GM12865 (cell line): ENCODE measurements at regions not wholly inside any gene's neighbourhood (a gene's known extent, or its start where the extent isn't known, plus 50 kb on each side); places are given as distances from the start of the nearest gene placed in this dataset.
"Not testable (repeated sequence)": the region's sequence is repeated elsewhere in the genome, so short reads cannot be mapped to it uniquely, and the experiment has no call there.

ENCODE experiments used
- DNase-seq: peaks from one replicate; pipeline ENCODE4 v3.0.0; 2010; ENCODE audit warnings: low read depth
- H3K4me3 ChIP-seq: 2 replicates; pipeline ENCODE4 v1.5.1; 2011; ENCODE audit warnings: mild to moderate bottlenecking, low read depth, low read length, control low read depth
- TF ChIP-seq, protein P1 (sequence below): IDR thresholded peaks from 2 replicates; pipeline ENCODE4 v1.5.1; 2011; ENCODE audit warnings: low read length, control low read depth, low read depth, inconsistent platforms; ENCODE audit not compliant: insufficient read depth; ENCODE audit errors: missing control alignments

DNA sequence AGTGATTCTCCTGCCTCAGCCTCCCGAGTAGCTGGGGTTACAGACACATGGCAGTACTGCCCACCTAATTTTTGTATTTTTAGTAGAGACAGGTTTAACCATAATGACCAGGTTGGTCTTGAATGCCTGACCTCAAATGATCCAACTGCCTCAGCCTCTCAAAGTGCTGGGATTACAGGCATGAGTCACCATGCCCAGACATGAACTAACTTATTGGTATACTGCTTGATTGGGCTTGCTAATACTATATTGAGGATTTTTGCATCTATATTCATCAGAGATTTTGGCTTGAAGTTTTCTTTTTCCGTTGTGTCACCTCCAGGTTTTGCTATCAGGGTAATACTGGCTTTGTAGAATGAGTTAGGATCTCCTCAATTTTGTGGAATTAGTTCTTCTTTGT is 706.1 kb upstream of the HS6ST1 start:
- TF ChIP-seq, protein P1, sequence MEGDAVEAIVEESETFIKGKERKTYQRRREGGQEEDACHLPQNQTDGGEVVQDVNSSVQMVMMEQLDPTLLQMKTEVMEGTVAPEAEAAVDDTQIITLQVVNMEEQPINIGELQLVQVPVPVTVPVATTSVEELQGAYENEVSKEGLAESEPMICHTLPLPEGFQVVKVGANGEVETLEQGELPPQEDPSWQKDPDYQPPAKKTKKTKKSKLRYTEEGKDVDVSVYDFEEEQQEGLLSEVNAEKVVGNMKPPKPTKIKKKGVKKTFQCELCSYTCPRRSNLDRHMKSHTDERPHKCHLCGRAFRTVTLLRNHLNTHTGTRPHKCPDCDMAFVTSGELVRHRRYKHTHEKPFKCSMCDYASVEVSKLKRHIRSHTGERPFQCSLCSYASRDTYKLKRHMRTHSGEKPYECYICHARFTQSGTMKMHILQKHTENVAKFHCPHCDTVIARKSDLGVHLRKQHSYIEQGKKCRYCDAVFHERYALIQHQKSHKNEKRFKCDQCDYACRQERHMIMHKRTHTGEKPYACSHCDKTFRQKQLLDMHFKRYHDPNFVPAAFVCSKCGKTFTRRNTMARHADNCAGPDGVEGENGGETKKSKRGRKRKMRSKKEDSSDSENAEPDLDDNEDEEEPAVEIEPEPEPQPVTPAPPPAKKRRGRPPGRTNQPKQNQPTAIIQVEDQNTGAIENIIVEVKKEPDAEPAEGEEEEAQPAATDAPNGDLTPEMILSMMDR = no peak
- DNase-seq = no peak
- H3K4me3 ChIP-seq = no peak overlapping the region

DNA sequence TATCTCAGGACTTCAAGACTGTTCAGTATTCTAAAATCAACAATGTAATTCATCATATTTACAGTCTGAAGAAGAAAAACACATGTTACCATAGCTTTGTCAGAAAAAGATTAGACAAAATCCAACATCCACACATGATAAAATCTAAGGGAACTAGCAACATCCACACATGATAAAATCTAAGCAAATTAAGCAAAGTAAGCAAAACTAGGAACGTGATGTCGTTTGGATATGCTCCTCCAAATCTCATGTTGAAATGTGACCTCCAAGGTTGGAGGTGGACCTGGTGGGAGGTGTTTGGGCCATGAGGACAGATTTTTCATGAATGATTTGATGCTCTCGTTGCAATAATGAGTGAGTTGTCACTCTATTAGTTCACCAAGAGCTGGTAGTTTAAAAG is 717.3 kb upstream of the HS6ST1 start:
- TF ChIP-seq, protein P1 = no peak
- DNase-seq = no peak
- no peak overlapping the region for H3K4me3 ChIP-seq

- DNase-seq, H3K4me3 ChIP-seq: not testable (repeated sequence)
Observed at GRCh38 chr2:129043677-129044076, 725.0 kb upstream of the HS6ST1 start.

DNA sequence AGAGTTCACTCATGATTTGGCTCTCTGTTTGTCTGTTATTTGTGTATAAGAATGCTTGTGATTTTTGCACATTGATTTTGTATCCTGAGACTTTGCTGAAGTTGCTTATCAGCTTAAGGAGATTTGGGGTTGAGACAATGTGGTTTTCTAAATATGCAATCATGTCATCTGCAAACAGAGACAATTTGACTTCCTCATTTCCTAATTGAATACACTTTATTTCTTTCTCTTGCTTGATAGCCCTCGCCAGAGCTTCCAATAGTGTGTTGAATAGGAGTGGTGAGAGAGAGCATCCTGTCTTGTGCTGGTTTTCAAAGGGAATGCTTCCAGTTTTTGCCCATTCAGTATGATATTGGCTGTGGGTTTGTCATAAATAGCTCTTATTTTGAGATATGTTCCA is 727.8 kb upstream of the HS6ST1 start:
- DNase-seq, H3K4me3 ChIP-seq: not testable (repeated sequence)

DNA sequence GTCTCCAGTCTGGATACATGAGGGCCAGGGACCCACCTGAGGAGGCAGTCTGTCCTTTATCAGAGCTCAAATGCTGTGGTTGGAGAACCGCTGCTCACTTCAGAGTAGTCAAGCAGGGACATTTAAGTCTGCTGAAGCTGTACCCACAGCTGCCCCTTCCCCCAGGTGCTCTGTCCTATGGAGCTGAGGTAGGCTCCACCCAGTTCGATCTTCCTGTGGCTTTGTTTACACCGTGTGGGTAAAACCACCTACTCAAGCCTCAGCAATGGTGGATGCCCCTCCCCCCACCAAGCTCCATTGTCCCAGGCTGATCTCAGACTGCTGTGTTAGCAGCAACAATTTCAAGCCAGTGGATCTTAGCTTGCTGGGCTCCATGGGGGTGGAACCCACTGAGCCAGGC is 731.4 kb upstream of the HS6ST1 start:
- TF ChIP-seq, protein P1 = no peak
- no peak for DNase-seq
- no peak overlapping the region for H3K4me3 ChIP-seq

GRCh38 chr2:129055242-129055641 is 736.6 kb upstream of the HS6ST1 start:
- H3K4me3 ChIP-seq = no peak overlapping the region
- DNase-seq = no peak
- TF ChIP-seq, protein P1 = no peak

DNA sequence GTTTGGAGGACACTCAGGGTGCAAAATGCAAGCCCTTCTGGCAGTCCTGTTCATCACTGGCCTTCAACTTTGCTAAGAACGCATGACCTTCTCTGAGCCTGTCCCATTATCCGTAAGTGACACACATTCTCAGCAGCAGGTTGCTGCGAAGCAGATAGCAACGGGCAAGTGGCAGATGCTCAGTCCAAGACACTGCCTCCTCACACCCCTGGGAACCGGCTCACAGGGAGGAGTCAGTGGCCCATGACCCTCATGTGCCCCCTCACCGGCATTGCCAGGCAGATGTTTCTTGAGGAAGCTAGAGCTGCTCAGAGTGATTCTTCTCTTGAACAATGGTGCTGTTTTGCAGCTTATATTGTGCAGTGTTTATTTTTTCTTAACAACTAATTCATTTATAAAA is 737.2 kb upstream of the HS6ST1 start:
- no peak for DNase-seq
- TF ChIP-seq, protein P1 = no peak
- H3K4me3 ChIP-seq = no peak overlapping the region

GRCh38 chr2:129056309-129056958 is 737.8 kb upstream of the HS6ST1 start:
- TF ChIP-seq, protein P1 = no peak
- no peak for DNase-seq
- H3K4me3 ChIP-seq = no peak overlapping the region
